Mucosa of descending colon (tissue), 3 donors: ENCODE measurements at regions not wholly inside any gene's neighbourhood (a gene's known extent, or its start where the extent isn't known, plus 50 kb on each side); places are given as distances from the start of the nearest gene placed in this dataset.

Experiments
- ATAC-seq: fragments of 200-7000 bp; cut with Tn5 transposase; one replicate; pipeline ENCODE4 v1.9.1; 2020; ENCODE audit warnings: mild to moderate bottlenecking, moderate library complexity
- DNase-seq, 3 donors: peaks; one replicate each; pipeline ENCODE4 v3.0.0-alpha.2; 2020
- H3K36me3 ChIP-seq: fragments of 200-600 bp; one replicate; pipeline ENCODE4 v1.8.0; 2021; ENCODE audit warnings: low read depth, mild to moderate bottlenecking
- H3K4me1 ChIP-seq: fragments of 200-600 bp; one replicate; pipeline ENCODE4 v1.8.0; 2021; ENCODE audit warnings: low read depth, mild to moderate bottlenecking
- H3K4me3 ChIP-seq: fragments of 200-600 bp; one replicate; pipeline ENCODE4 v1.8.0; 2021; ENCODE audit warnings: mild to moderate bottlenecking
- H3K9me3 ChIP-seq: fragments of 200-600 bp; one replicate; pipeline ENCODE4 v1.8.0; 2021; ENCODE audit warnings: mild to moderate bottlenecking
- intact Hi-C, 2 donors: fragments of 100-400 bp; cut with DNase I in 1 of 2; cut with micrococcal nuclease in 1 of 2; formaldehyde crosslinking; loops; one replicate each; pipeline versions ENCODE4 v1.11.0 to v1.11.1; 2022; cut with DNase I, micrococcal nuclease
- TF ChIP-seq, protein P1 (sequence below): fragments of 200-600 bp; IDR thresholded peaks from one replicate; pipeline ENCODE4 v1.8.0; 2022; ENCODE audit warnings: antibody characterized with exemption, mild to moderate bottlenecking
- donor health status: DM: no; HTN: no; CAD: no; lungs with moderate emphysema.
- donor health status: DM: no; HTN: no; CAD: no.
- donor health status: DM: no; HTN: yes; CAD: no.

DNA sequence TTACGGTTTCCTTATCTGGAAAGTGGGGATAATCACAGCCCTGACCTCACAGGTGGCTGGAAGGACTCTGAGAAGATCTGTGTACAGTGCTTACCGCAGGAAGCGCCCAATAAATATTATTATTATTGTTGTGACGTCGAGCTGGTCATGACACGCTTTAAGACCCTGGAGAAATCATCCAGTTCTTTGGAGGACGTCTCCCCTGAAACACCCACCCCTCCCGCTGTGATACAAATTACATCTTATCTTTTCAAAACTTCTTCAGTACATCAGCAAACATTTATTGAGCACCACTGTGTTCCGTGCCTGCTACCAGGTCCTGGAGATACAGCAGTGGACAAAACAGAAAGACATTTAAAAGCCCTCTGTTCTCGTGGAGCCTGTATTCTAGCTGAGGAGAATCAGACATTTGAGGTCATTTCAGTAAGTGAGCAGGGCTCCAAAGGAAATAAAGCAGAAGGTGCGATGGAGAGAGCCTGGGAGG, 118.7 kb downstream of the CEBPB start:
- intact Hi-C loops, result no loop called here
- no peak for ATAC-seq
- no peaks in the 10 kb centered on the region for H3K9me3 ChIP-seq
- peaks cover 20% of the 10 kb centered on the region for H3K4me1 ChIP-seq
- DNase-seq, result no peak
- H3K36me3 ChIP-seq, result no peaks in the 10 kb centered on the region
- TF ChIP-seq, protein P1, sequence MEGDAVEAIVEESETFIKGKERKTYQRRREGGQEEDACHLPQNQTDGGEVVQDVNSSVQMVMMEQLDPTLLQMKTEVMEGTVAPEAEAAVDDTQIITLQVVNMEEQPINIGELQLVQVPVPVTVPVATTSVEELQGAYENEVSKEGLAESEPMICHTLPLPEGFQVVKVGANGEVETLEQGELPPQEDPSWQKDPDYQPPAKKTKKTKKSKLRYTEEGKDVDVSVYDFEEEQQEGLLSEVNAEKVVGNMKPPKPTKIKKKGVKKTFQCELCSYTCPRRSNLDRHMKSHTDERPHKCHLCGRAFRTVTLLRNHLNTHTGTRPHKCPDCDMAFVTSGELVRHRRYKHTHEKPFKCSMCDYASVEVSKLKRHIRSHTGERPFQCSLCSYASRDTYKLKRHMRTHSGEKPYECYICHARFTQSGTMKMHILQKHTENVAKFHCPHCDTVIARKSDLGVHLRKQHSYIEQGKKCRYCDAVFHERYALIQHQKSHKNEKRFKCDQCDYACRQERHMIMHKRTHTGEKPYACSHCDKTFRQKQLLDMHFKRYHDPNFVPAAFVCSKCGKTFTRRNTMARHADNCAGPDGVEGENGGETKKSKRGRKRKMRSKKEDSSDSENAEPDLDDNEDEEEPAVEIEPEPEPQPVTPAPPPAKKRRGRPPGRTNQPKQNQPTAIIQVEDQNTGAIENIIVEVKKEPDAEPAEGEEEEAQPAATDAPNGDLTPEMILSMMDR, result no peak
- no peak overlapping the region for H3K4me3 ChIP-seq

DNA sequence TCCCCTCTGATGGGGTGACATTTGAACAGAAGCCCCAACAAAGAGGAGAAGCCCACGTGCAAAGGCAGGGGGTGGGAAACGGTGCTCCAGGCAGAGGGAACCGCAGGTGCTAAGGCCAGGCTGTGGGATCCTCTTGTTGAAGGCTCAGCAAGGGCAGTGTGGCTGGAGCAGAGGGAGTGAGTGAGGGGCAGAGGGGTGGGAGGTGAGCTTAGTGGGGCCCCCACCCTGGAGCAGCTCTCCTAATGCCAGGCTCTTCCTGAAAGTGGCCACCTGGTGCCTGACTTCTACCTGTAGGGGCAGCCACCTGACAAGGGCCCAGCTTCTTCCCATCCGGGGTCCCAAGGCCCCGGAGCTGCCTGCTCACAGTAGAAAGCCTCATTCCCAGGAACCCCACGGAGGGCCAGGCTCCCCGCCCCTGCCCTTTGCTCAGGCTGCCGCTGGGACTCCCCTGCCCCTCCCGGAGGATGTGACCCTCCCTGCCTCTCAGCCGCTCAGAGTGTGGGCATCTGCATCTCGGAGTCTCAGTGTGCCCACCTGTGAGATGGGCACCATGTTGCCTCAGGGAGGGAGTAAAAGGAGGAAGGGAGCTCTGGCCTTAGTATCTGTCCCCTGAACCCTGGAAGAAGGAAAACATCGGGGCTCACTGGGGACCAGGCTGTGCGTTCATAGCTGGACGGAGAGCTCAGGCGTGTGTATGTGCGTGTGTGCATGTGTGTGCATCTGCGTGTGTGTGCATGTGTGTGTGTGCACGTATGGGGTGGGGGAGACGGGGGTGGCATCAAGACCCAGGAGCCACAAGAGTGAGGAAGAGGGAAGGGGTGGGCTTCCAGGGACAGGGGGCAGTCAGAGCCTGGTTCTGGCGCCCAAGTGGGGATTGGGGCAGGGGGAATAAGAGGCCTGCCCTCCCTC, 119.4 kb downstream of the CEBPB start:
- intact Hi-C loops, result no loop called here
- DNase-seq, result no peak
- H3K9me3 ChIP-seq, result no peaks in the 10 kb centered on the region
- ATAC-seq, result no peak
- peaks cover 16% of the 10 kb centered on the region for H3K4me1 ChIP-seq
- TF ChIP-seq, protein P1, result no peak
- no peaks in the 10 kb centered on the region for H3K36me3 ChIP-seq
- no peak overlapping the region for H3K4me3 ChIP-seq

DNA sequence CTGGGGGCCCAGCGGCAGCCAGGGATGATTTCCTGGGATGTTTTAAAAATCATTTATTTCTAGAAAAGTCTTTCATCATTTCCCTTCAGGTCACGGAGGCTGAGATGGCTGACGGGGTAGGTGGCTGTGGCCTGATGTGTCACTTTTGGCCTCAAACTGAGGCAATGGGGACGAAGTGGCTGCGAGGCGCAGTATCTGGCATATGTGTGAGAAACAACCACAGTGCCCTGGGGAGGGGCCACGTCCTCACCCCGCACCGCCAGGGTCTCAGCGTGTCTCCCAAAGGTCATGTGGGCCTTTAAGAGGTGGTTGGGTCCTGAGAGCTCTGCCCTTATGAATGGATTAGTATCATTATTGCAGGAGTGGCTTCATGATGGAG, 120.0 kb downstream of the CEBPB start:
- ATAC-seq, result no peak
- TF ChIP-seq, protein P1, result no peak
- Histone ChIP-seq H3K36me3 (no peaks in the 10 kb centered on the region), H3K9me3 (no peaks in the 10 kb centered on the region), H3K4me1 (peaks cover 16% of the 10 kb centered on the region), H3K4me3 (no peak overlapping the region)
- intact Hi-C loops, result no loop called here
- DNase-seq, result no peak

DNA sequence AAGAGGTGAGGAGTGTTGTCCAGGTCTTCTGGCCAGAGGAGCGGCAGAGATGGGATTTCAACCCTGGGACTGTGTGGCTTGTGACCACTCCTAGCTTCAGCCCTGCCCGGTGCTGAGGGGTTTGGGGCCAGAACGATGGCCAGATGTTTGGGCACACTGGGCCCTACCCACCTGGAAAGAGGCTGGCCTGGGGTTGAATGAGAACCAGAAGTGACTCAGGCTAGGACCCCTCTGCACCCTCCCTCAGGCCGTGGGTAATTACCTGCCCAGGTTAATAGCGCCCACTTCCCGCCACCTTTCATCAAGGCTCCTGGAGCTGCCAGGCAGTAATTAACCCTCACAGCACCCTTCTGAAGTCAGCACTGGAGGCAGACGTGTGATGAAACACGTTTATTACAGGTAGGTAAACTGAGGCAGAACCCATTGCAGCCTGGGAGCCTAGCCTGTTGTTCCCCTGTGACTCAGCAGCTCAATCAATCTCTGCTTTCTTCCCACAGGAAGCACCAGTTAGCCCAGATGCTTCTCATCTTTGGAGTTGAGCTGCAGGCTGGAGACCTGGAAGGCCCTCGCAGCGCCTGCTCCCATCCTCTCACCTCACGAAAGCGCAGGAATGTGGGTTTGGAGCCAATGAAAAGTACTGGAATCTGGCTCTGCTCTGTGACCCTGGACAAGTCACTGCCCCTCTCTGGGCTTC, 120.8 kb downstream of the CEBPB start:
- no peaks in the 10 kb centered on the region for H3K9me3 ChIP-seq
- ATAC-seq (no peak), DNase-seq (no peak)
- H3K4me1 ChIP-seq, result peaks cover 10% of the 10 kb centered on the region
- no peak overlapping the region for H3K4me3 ChIP-seq
- intact Hi-C loops, result no loop called here
- H3K36me3 ChIP-seq, result no peaks in the 10 kb centered on the region
- TF ChIP-seq, protein P1, result no peak

DNA sequence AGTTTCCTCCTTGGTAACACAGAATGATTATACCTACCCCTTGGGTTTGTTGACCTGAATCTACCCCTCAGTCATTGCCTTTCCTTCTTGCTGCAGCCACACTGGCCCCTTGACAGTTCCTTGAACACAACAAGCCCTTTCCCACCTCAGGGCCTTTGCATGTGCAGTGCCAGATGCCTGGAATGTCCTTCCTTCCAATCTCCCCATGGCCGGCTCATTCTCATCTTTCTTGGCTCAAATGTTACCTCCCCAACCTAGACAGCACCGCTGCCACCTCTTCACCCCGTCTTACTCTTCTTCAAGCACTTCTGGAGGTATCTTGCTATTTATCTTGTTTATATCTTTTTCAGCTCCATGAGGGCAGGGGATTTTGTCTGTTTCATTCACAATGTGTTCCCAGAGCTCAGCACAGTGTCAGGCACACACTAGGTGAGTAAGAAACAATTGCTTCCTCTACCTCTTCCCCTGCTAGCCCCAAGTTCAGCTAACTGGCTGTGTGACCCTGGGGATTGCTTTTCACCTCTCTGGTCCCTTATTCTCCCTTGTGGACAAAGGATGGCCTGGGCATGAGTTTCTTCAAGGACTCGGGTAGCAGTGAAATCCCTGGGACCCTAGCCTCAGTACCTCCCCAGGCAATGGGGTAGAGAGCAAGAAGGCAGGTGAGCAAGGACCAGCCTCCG, 121.5 kb downstream of the CEBPB start:
- intact Hi-C loops, result no loop called here
- no peak for DNase-seq
- H3K4me3 ChIP-seq, result no peak overlapping the region
- no peak for ATAC-seq
- no peaks in the 10 kb centered on the region for H3K36me3 ChIP-seq
- TF ChIP-seq, protein P1, result no peak
- peaks cover 4% of the 10 kb centered on the region for H3K4me1 ChIP-seq
- H3K9me3 ChIP-seq, result no peaks in the 10 kb centered on the region
